ENCODE measurements at regions not wholly inside any gene's neighbourhood (a gene's known extent, or its start where the extent isn't known, plus 50 kb on each side); places are given as distances from the start of the nearest gene placed in this dataset.

DNA sequence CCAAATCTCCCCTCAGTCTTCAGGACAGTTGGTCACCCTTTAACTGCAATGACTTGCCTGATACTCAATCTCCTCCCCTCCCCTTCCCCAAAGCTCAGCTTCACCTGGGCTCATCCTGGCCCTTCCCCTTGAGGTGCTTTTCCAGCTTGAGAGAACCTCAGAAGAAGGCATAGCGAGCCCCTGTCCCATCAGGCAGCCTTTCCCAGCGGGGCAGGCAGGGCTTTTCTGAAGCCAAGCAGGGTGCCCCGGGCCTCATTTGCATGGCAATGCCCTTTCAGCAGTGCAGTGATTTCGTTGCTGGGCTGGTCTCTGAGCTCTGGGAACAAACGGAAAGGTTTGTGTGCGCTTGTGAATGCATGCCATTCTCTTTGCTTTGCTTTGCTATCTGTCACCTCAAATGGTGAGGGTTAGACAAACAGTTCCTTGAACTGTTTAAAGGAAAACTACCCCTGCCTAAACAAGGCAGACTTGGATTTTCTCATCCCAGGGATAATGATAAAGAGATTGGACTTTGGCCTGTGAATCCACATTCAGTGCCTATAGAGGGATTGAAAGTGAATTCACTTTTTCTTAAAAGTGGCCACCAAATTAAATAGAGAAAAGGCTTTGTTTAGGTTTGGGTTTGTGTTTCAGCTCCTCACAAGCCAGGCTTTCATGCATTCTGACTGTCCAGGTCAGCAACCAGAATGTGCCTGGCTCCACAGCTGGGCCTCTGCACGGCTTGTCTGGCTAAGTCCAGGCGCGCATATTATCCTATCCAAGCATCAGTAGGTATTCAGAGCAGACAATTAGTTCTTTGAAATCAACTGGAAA lies 165.3 kb downstream of the ZNF608 start (continued):
- no peak for TF ChIP-seq ZNF850 (CRISPR knock-in tag; conservative IDR thresholded peaks at IDR 0.05)
- peak; percentile 68 for TF ChIP-seq ZMYM4 (CRISPR knock-in tag; IDR thresholded peaks at IDR 0.05)
- TF ChIP-seq, protein P1, sequence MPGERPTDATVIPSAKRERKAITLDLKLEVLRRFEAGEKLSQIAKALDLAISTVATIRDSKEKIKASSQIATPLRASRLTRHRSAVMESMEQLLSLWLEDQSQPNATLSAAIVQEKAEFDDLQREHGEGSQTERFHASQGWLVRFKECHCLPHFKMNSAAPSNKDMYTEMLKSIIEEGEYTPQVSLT (CRISPR knock-in tag; IDR thresholded peaks at IDR 0.05; ENCODE audit: borderline replicate concordance, low read depth): no peak
- TF ChIP-seq ATF7-NPFF (CRISPR knock-in tag; IDR thresholded peaks at IDR 0.05; ENCODE audit: low read depth): no peak
- no peak for TF ChIP-seq CENPX (CRISPR knock-in tag; IDR thresholded peaks at IDR 0.05)
- peak; percentile 82; the same call in 1 of the 2 replicates for TF ChIP-seq EHMT2 (IDR thresholded peaks at IDR 0.05; ENCODE audit: borderline replicate concordance, low read depth, low read length)
- no peak for TF ChIP-seq ZNF317 (CRISPR knock-in tag; IDR thresholded peaks at IDR 0.05)
- peak; percentile 73 for TF ChIP-seq XRCC5 (optimal IDR thresholded peaks at IDR 0.05; ENCODE audit: low read length)
- TF ChIP-seq, protein P2, sequence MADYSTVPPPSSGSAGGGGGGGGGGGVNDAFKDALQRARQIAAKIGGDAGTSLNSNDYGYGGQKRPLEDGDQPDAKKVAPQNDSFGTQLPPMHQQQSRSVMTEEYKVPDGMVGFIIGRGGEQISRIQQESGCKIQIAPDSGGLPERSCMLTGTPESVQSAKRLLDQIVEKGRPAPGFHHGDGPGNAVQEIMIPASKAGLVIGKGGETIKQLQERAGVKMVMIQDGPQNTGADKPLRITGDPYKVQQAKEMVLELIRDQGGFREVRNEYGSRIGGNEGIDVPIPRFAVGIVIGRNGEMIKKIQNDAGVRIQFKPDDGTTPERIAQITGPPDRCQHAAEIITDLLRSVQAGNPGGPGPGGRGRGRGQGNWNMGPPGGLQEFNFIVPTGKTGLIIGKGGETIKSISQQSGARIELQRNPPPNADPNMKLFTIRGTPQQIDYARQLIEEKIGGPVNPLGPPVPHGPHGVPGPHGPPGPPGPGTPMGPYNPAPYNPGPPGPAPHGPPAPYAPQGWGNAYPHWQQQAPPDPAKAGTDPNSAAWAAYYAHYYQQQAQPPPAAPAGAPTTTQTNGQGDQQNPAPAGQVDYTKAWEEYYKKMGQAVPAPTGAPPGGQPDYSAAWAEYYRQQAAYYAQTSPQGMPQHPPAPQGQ (CRISPR knock-in tag; IDR thresholded peaks at IDR 0.05; ENCODE audit: borderline replicate concordance): 0 out of 2 replicates have a peak, but pooled peaks have one; percentile 60
- TF ChIP-seq ZNF839 (CRISPR knock-in tag; IDR thresholded peaks at IDR 0.05; ENCODE audit: borderline replicate concordance): no peak
- TF ChIP-seq, protein P3, sequence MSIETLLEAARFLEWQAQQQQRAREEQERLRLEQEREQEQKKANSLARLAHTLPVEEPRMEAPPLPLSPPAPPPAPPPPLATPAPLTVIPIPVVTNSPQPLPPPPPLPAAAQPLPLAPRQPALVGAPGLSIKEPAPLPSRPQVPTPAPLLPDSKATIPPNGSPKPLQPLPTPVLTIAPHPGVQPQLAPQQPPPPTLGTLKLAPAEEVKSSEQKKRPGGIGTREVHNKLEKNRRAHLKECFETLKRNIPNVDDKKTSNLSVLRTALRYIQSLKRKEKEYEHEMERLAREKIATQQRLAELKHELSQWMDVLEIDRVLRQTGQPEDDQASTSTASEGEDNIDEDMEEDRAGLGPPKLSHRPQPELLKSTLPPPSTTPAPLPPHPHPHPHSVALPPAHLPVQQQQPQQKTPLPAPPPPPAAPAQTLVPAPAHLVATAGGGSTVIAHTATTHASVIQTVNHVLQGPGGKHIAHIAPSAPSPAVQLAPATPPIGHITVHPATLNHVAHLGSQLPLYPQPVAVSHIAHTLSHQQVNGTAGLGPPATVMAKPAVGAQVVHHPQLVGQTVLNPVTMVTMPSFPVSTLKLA (IDR thresholded peaks at IDR 0.05): no peak
- TF ChIP-seq, protein P4, sequence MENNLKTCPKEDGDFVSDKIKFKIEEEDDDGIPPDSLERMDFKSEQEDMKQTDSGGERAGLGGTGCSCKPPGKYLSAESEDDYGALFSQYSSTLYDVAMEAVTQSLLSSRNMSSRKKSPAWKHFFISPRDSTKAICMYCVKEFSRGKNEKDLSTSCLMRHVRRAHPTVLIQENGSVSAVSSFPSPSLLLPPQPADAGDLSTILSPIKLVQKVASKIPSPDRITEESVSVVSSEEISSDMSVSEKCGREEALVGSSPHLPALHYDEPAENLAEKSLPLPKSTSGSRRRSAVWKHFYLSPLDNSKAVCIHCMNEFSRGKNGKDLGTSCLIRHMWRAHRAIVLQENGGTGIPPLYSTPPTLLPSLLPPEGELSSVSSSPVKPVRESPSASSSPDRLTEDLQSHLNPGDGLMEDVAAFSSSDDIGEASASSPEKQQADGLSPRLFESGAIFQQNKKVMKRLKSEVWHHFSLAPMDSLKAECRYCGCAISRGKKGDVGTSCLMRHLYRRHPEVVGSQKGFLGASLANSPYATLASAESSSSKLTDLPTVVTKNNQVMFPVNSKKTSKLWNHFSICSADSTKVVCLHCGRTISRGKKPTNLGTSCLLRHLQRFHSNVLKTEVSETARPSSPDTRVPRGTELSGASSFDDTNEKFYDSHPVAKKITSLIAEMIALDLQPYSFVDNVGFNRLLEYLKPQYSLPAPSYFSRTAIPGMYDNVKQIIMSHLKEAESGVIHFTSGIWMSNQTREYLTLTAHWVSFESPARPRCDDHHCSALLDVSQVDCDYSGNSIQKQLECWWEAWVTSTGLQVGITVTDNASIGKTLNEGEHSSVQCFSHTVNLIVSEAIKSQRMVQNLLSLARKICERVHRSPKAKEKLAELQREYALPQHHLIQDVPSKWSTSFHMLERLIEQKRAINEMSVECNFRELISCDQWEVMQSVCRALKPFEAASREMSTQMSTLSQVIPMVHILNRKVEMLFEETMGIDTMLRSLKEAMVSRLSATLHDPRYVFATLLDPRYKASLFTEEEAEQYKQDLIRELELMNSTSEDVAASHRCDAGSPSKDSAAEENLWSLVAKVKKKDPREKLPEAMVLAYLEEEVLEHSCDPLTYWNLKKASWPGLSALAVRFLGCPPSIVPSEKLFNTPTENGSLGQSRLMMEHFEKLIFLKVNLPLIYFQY (CRISPR knock-in tag; IDR thresholded peaks at IDR 0.05; ENCODE audit: borderline replicate concordance): peak; percentile 32; the same call in 1 of the 2 replicates
- TF ChIP-seq ZNF615 (CRISPR knock-in tag; IDR thresholded peaks at IDR 0.05; ENCODE audit: borderline replicate concordance): no peak
- TF ChIP-seq, protein P5, sequence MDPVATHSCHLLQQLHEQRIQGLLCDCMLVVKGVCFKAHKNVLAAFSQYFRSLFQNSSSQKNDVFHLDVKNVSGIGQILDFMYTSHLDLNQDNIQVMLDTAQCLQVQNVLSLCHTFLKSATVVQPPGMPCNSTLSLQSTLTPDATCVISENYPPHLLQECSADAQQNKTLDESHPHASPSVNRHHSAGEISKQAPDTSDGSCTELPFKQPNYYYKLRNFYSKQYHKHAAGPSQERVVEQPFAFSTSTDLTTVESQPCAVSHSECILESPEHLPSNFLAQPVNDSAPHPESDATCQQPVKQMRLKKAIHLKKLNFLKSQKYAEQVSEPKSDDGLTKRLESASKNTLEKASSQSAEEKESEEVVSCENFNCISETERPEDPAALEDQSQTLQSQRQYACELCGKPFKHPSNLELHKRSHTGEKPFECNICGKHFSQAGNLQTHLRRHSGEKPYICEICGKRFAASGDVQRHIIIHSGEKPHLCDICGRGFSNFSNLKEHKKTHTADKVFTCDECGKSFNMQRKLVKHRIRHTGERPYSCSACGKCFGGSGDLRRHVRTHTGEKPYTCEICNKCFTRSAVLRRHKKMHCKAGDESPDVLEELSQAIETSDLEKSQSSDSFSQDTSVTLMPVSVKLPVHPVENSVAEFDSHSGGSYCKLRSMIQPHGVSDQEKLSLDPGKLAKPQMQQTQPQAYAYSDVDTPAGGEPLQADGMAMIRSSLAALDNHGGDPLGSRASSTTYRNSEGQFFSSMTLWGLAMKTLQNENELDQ (CRISPR knock-in tag; IDR thresholded peaks at IDR 0.05; ENCODE audit: borderline replicate concordance): no peak
- TF ChIP-seq PHF5A (CRISPR knock-in tag; IDR thresholded peaks at IDR 0.05; ENCODE audit: low read depth, unreplicated experiment): no peak
- peak; percentile 88 for TF ChIP-seq TEAD3 (CRISPR knock-in tag; optimal IDR thresholded peaks at IDR 0.05; ENCODE audit: borderline replicate concordance)
- peak; percentile 85 for TF ChIP-seq HDAC1 (CRISPR knock-in tag; IDR thresholded peaks at IDR 0.05)
- TF ChIP-seq GLI4 (CRISPR knock-in tag; IDR thresholded peaks at IDR 0.05; ENCODE audit: borderline replicate concordance): 0 out of 2 replicates have a peak, but pooled peaks have one; percentile 44
- TF ChIP-seq XBP1 (CRISPR knock-in tag; IDR thresholded peaks at IDR 0.05): no peak
